ENCODE measurements at regions not wholly inside any gene's neighbourhood (a gene's known extent, or its start where the extent isn't known, plus 50 kb on each side); places are given as distances from the start of the nearest gene placed in this dataset.
"Not testable (repeated sequence)": the region's sequence is repeated elsewhere in the genome, so short reads cannot be mapped to it uniquely, and the experiment has no call there.

- no peak for TF ChIP-seq CTCF (IDR thresholded peaks at IDR 0.05; ENCODE audit: low read depth, low read length, missing control alignments)
- DNase-seq (ENCODE audit: low read depth): no peak
- H3K4me3 ChIP-seq (ENCODE audit: low read depth, low read length): no peak overlapping the region
Measured at GRCh38 chr2:31813016-31813415, 197.8 kb downstream of the MEMO1 start.

- DNase-seq (ENCODE audit: low read depth): peak; percentile 78
- TF ChIP-seq CTCF (IDR thresholded peaks at IDR 0.05; ENCODE audit: low read depth, low read length, missing control alignments): no peak
- no peak overlapping the region for H3K4me3 ChIP-seq (ENCODE audit: low read depth, low read length)
Measured at GRCh38 chr2:31812051-31812798, 198.6 kb downstream of the MEMO1 start.

- no peak for DNase-seq (ENCODE audit: low read depth)
- TF ChIP-seq CTCF (IDR thresholded peaks at IDR 0.05; ENCODE audit: low read depth, low read length, missing control alignments): no peak
- H3K4me3 ChIP-seq (ENCODE audit: low read depth, low read length): no peak overlapping the region
Measured at GRCh38 chr2:31811482-31811881, 199.3 kb downstream of the MEMO1 start.

GRCh38 chr2:31810200-31810917 is 200.4 kb downstream of the MEMO1 start:
- no peak for TF ChIP-seq CTCF (IDR thresholded peaks at IDR 0.05; ENCODE audit: low read depth, low read length, missing control alignments)
- no peak for DNase-seq (ENCODE audit: low read depth)
- no peak overlapping the region for H3K4me3 ChIP-seq (ENCODE audit: low read depth, low read length)

- H3K4me3 ChIP-seq (ENCODE audit: low read depth, low read length): no peak overlapping the region
- no peak for DNase-seq (ENCODE audit: low read depth)
- no peak for TF ChIP-seq CTCF (IDR thresholded peaks at IDR 0.05; ENCODE audit: low read depth, low read length, missing control alignments)
Measured at GRCh38 chr2:31805688-31806087, 205.1 kb downstream of the MEMO1 start.

GRCh38 chr2:31803481-31804153 is 207.2 kb downstream of the MEMO1 start:
- not testable (repeated sequence) for H3K4me3 ChIP-seq (ENCODE audit: low read depth, low read length)

GRCh38 chr2:31802711-31803110 is 208.1 kb downstream of the MEMO1 start:
- no peak for TF ChIP-seq CTCF (IDR thresholded peaks at IDR 0.05; ENCODE audit: low read depth, low read length, missing control alignments)
- no peak for DNase-seq (ENCODE audit: low read depth)
- H3K4me3 ChIP-seq (ENCODE audit: low read depth, low read length): no peak overlapping the region

More at GRCh38 chr2:31803481-31804153, 207.2 kb downstream of the MEMO1 start:
- DNase-seq (ENCODE audit: low read depth): not testable (repeated sequence)

GRCh38 chr2:31799282-31799681 is 211.5 kb downstream of the MEMO1 start:
- not testable (repeated sequence) for DNase-seq (ENCODE audit: low read depth); H3K4me3 ChIP-seq (ENCODE audit: low read depth, low read length)
